DMS 273 (cell line): ENCODE measurements at regions not wholly inside any gene's neighbourhood (a gene's known extent, or its start where the extent isn't known, plus 50 kb on each side); places are given as distances from the start of the nearest gene placed in this dataset.

Source experiments
- DNase-seq: peaks from one replicate; lab custom pipeline; 2025; ENCODE audit not compliant: unreplicated experiment; lab: John Stamatoyannopoulos, UW

DNA sequence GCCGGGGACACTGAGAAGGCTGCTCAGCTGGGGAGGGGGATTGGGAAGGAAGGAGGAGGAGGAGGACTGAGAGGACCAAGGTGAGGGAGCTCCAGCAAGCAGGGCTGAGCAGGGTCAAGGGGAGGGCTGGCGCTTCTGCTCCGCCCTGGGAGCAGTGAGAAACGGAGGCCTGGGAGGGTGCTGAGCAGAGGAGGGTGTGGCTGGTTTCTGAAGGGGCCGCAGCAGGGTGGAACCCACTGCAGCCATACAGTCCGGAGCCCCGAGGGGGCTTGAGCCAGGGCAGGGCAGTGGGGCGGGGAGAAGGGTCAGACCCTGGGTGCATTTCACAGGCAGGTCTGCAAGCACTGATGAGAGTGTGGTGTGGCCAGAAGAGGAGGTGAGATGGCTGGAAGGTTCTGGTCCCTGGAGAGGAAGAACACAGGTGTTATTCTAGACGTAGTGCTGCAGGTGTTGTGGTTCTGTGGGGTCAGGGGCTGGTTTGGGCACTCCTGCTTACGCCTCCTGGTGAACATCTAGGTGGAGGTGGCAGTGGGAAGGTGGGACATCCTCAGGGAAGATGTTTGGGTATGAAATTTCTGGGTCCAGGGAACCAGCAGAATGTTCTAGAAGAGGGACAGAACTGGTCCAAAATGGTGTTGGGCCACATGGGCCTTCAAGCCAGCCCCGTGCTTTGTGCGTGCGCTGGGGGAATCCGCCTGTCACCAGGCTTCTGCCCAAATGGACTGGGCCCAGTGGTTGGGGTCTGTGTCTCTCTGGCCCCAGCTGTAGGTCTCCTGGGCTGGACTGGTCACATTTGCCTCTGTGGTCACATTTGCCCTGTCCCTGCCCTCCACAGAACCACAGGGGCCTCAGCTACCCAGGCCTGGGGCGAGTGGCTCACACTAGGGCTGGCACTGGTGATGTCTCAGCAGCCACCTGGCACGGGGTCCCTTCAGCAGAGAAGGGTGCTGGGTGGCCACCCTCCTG, 714.7 kb downstream of the BRD1 start:
- no peak for DNase-seq

DNA sequence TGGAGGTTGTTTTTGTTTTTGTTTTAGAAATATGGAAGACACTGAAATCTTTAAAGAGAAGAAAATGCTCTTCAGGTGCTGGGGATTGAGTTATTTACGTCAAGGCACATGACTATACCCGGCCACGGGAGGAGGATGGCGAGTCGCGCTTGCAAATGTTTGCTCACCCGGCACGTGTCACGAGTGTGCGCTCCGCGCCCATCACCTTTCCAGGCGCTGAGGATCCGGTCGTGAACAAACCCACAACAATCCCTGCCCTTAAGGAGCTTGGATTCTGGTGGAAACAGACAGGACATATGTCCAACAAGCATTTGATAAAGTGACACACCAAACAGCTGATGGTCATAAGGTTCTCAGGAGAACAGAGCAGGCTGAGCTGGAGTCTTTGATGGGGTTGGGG, 715.5 kb downstream of the BRD1 start:
- no peak for DNase-seq

DNA sequence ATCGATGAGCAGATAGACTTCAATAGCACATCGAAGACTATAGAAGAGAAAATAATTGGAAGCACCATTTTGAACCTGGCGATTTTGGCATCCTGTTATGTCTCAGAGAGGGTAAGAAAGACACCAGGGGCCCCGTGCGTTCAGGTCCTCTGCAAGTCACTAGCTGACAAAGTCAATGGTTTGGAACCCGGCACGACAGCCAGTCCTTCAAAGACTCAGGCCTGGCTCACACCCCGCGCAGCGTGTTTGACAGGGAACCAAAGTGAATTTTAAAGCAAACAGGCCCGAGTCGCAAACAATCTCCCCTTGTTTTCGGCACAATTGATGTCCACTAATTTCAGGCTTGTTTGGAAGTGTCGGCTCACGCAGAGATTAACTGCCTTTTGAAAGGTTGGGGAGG, 716.6 kb downstream of the BRD1 start:
- DNase-seq: no peak

DNA sequence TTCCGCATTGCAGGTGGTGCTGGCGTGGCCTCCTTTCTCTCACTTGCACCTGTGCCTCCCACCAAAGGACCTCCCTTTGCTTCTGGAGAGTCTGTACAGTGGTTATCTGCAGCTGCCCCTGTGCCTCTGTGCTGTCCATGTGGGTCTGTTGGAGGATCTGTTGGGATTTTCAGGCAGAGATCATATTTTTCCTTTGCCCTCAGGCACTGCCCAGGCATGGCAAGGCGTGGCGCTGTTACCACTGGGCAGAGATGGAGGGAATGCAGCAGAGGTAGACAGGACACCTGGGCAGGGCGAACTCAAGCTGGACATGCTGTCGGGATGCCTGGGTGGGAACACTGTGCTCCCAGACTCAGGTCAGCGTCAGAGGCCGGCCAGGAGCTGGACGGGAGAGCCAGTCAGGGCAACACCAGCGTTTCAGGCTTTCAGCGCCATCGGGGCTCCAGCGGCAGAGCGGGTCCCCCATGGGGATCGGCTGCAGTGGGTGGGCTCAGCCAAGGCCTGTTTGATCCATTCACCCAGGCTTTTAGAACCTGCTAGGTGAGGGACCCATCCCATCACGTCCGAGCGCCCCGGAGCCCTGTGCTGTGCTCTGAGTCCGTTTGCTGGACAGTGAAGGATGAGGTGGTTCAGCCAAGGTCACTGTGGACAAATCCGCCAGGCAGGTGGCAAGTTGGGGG, 718.9 kb downstream of the BRD1 start:
- no peak for DNase-seq

DNA sequence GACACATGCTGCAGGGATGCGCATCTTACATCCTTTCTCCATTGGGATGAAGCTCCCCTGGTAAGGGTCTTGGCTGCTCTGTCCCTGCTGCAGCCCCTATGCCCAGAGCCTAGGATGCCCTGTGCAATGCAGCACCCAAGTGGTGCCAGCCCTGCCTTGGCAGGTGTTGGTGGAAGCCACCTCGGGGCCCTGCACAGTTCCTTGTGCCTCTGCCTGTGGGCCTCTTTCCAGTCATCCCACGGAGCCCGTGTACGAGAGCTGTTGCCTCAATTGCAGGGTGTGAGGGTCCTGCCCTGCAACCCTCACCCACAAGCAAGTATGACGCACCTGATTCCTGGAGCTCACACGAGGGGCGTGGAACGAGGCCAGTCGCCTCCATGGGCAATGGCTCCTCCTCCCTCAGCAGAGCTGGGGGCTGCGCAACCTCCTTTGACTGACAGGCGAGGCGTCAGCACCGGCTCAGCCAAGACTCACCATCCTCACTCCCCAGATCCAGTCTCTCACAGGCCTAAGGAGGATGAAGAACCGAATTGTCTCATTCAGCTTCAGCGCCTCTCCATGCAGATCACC, 719.6 kb downstream of the BRD1 start:
- DNase-seq: no peak

DNA sequence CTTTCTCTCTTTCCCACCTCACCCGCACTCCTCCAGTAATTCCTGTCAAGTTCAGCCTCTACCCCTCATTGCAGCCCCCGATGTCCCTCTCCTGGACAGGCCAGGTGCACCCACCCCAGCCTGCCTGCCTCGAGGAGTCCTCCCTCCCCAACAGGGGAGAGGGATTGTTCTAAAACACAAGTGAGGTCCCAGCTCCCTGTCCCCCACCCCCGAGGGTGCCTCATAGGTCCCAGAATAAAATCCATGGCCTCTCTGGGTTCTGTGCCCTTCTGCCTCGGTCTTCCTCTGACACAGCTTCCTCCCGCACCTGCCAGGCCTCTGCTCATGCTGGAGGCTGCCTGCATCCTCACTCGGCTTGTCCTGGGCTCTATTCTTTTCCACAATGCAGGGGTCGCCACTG, 720.1 kb downstream of the BRD1 start:
- no peak for DNase-seq

DNA sequence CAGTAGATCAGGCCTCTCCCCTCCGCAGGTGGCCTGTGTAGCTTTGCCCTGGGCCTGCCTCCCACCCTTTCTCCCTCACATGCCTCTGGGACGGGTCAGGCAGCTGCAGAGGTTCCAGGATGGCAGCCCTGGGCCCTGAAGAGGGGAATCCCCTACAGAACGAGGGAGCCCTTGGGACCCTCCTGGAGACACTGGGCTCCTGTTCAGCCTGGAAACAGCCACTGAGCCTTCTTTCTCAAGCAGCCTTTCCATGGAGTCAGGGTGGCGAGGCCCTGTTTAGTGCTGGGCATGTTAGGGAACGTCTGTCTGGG, 720.9 kb downstream of the BRD1 start:
- no peak for DNase-seq

DNA sequence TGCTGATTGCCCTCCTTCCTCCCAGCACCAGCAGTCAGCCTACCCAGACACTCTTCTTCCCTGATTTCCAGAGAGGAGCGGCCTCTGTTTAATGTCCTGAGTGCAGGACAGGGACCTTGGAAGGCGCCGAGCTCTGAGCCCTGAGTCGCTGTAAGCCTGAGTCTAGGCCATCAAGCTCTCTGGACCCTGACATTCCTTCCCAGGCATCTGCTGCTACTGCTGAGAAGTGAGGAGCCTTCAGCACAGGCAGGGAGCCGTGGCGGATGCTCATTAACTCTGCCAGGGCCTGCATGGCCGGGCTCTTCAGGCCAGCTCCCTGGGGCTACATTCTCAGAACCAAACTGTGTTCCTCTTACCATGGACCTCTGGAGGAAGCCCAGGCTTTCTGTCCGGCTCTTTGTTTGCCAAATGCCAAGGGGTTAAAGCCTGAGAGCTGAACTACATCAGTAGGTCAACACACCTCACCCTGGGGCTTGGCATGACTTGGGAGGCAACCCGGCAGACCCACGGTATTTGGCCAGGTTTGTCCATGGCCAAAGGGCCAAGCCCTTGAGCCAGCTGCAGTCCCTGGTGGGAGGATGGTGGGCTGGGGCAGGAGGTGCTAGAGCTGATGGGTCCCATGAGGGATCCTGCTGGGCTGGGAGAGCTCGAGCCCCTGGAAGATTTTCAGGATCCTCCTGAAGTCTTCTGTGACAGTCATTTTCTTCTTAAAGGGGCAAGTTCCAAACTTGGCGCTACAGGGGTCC, 721.4 kb downstream of the BRD1 start:
- no peak for DNase-seq

DNA sequence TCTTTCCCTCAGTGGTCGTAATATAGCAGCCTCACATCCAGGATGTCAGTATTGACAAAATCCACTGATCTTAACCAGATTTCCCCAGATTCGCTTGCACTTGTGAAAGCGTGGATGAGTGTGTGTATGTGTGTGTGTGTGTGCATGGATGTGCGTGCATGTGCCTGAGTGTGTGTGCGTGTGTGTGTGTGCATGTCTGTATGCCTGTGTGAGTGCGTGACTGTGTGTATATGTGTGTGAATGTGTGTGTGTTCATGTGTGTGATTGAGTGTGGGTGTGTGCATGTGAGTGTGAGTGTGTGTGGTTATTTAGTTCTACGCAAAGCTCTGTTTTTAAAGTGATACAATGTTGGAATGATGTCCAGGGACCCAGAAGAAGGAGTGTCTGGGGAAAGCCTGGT, 723.2 kb downstream of the BRD1 start:
- no peak for DNase-seq

DNA sequence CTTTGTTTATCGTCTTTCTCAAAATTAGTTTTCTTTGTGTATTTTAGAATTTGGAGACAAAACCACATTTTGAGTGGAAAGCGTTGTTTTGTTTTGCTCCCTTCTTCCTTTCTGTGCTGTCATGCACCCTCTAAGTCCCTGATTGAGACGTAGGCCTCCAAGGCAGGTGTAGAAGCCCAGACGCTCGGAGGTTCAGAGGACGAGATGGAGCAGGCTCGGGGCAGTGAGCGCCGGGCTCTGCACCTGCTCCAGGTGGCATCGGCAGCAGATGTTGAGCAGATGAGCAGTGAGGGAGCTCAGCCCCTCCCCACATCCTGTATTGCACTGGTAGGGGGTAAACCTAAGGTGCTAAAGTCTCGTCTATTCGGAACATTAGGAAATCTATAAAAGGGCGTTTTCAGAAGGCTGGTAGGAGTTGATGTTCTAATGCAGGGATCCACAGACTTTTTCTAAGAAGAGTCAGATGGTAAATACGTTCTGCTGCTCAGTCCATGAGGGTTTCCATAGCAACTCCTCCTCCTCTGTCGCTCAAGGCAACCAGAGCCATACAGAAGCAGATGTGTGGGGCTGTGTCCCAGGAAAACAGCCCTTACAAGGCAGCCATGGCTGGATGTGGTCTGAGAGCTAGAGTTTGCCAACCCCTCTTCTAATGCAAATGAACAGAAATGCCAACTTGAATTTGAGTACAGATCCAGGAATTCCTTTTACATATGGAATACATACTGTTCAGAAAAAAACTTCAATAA, 724.2 kb downstream of the BRD1 start:
- peak; percentile 22 for DNase-seq

DNA sequence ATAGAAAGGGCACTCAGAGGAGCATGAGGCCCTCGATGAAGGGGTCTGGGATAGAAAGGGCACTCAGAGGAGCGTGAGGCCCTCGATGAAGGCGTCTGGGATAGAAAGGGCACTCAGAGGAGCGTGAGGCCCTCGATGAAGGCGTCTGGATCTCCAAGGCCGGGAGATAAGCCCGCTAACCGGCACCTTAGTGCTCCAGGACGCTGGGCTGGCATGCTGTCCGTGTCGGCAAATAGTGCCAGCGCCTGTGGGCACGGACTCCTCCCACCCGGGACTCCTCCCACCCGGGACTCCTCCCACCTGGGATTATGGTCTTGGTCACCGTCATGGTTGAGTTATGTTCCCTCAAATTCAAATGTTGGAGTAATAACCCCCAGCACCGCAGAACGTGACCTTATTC, 725.3 kb downstream of the BRD1 start:
- no peak for DNase-seq

DNA sequence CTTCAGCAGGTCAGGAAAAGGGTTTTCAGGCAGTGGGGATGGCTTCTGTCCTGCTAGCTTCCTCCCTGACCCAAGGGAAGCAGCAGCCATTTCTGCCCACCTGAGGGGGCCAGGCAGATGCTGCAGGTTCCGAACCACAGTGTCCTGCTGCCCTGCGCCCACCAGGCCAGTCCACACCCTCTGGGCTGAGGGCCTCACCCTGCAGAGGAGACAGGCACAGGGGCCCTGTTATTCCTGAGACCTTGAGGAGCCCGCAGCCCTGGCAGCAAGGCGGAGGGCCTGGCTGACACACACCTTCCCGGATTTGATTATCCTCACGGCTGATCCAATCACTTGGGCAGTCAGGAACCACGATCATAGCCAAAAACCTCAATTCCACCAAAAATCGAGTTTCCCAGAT, 725.8 kb downstream of the BRD1 start:
- no peak for DNase-seq

DNA sequence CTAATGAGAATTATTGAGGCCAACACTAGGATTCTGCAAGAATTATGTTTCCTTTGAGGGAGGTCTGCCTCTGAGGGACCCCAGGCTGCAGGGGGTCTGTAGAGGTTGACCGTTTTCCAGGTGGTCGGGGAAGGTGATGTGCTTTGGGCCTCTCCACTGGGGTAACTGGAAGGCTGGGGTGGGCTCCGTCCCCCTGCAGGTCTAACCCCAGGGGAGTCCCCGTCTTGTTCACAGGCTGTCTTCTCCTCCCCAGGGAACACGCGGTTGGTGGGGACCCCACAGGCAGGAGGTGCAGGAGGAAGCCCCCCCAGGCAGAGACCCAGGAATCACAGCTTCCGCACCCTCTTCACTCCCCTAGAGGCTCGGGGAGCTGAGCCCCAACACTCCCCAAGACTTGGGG, 726.4 kb downstream of the BRD1 start:
- no peak for DNase-seq

DNA sequence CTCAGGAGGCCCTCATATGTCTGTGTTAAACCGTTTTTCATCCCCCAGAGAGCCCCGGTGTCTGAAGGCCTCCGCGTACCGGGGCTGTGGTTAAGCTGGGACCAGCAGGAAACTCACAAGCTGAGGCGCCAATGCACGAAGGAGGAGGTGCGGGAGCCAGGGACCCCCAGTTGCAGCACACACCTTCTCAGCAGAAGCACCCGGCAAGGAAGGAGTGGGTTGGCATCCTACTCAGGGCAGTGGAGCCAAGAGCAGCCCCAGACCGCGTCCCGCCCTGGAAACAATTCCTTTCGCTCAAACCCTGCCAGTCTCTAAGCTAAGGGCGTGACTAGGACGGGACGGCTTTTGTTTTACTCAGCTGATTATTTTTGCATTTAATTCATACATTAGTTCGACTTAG, 726.9 kb downstream of the BRD1 start:
- DNase-seq: no peak

DNA sequence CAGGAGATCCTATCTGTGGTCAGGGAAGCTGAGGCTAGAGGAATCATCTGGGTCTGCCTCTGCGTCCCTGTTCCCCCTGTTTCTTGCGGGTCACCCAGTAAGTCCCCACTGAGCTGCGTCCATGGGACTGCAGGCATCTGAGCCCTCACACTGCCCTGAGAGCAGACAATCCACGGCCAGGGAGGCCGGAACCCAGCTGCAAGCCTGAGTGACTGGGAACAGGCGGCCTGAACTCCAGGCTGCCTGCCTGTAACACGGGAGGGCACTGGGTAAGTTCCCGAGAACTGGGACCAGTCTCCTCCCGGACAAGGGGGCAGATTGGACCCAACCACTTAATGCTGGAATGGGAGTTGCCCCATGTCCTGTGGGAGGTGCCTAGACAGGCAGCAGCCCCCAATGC, 727.4 kb downstream of the BRD1 start:
- no peak for DNase-seq

DNA sequence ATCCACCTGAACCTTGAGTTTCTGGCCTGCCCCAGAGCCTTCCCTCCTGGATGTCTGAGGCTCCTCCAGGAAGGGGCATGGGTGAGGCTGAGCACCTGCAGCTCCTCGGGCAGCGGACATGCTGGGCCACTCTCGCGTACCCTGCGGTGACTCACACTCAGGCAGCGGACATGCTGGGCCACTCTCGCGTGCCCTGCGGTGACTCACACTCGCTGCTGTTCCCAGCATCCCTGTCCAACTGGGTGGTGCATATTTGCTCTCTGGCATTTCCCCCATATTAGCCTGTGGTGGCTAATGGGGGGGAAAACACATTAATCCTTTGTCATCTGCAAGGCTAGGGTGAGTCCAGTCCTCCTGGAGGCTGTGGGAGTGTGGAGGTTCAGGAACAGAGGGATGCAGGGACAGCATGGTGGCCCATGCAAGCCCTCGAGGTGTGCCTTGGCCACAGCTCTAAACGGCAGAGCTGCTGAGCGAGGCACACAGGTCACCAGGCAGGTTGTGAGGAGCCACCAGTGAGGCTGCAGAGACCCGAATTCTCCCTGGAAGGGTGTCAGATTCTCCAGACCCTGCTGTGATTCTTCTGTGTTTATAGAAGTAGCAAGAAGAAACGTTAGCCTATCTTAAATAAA, 728.1 kb downstream of the BRD1 start:
- no peak for DNase-seq

DNA sequence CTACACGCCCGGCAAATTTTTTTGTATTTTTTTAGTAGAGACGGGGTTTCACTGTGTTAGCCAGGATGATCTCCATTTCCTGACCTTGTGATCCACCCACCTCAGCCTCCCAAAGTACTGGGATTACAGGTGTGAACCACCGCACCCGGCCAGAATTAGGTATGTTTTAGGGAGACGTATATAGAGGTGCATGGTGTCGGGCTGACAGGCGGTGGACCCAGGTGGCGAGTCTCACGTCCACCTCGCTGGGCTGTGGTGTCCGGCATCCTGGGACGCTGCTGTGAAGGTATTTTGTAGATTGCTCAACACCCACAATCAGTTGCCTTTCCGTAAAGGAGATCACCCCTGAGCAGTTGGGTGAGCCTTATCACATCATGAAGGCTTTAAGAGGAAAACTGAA, 728.6 kb downstream of the BRD1 start:
- DNase-seq: no peak

DNA sequence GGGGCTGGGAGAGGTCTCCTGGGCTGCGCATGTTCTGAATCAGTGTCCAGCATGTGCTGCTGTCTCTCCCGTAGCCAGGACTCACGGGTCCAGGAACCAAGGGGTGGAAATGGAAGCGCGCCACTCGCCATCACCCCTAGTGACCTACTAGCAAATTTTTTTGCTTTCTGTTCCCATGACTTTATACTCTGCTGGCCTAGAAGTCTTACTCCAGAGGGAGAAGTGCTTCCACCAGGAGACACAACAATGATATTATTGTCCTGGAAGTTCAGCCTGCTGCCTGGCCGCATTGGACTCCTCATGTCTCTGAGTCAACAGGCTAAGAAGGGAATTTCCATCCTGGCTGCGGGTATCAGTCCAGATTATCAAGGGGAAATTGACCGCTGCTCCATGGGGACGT, 729.7 kb downstream of the BRD1 start:
- no peak for DNase-seq

DNA sequence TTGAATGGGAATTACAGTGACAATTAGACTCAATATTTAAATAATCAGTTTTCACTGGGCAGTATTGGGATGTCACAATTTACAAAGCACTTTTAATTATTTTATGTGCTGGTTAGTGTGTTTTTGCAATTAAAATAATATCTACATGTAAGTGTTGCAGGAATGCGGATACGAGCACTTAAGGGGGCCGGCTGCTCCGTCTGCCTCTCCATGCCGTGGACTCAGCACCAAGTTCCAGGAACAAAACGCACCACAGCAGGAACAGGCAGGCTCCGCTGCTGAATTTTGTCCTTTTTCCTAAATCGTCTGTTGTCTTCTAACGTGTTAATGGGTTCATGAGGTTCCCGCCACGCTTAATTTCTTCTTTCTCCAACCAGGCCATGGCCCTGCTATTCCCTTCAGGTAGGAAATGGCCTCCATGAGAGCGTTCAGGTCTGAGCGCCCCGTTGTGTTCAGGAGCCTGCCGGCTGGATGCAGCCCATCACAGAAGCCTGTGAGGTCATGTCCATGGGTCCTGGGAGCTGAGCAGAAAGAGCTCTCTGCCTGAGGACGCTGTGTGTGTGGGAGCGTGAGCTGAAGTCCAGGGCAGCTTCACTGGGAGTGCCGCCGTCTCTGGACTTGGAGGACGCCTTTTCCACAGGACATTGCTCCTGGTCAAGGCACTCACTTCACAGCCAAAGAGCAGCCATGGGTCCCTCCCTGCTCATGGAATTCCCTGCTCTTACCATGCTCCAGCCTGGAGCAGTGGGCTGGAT, 730.3 kb downstream of the BRD1 start:
- DNase-seq: no peak

DNA sequence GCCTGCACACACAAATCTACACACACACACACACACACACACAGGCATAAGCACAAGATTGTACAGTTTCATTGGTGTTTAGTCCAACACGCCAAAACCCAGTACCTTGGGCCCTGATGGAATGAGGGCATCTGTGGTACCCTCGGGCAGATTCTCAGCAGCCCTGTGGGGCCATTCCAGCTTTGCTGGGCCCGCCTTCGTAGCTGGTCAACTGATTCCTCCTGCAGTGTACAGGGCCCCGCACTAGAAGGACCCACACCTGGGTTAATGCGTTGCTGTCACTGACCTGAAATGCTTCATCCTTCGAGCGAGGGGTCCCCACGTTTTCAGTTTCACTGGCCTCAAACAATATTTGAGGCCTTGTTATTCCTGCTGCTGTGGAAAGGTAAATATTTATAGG, 731.2 kb downstream of the BRD1 start:
- DNase-seq: no peak
